Type B pancreatic cell (in vitro differentiated cells): ENCODE measurements at regions not wholly inside any gene's neighbourhood (a gene's known extent, or its start where the extent isn't known, plus 50 kb on each side); places are given as distances from the start of the nearest gene placed in this dataset.

Source experiments
- DNase-seq: peaks from one replicate; pipeline ENCODE4 v3.0.0; 2021; ENCODE audit warnings: mixed read lengths; ENCODE audit not compliant: unreplicated experiment; ENCODE audit errors: extremely low spot score
- H3K27ac Mint-ChIP-seq: 2 replicates; pipeline ENCODE4 v1.8.0; 2021; ENCODE audit warnings: mild to moderate bottlenecking, mixed read lengths
- H3K27me3 Mint-ChIP-seq: 2 replicates; pipeline ENCODE4 v1.8.0; 2021; ENCODE audit warnings: mixed read lengths
- H3K36me3 Mint-ChIP-seq: 2 replicates; pipeline ENCODE4 v1.8.0; 2021; ENCODE audit warnings: mixed read lengths
- H3K4me1 Mint-ChIP-seq: one replicate; pipeline ENCODE4 v1.8.0; 2021; ENCODE audit warnings: mixed read lengths; ENCODE audit not compliant: unreplicated experiment
- H3K4me3 Mint-ChIP-seq: 2 replicates; pipeline ENCODE4 v1.8.0; 2021; ENCODE audit warnings: mild to moderate bottlenecking, mixed read lengths
- H3K9me3 Mint-ChIP-seq: 2 replicates; pipeline ENCODE4 v1.8.0; 2021; ENCODE audit warnings: mixed read lengths
- TF ChIP-seq, protein P1 (sequence below): fragments of 200-600 bp; sonication (generic); conservative IDR thresholded peaks from 2 replicates; pipeline ENCODE4 v1.5.0; 2021; ENCODE audit warnings: antibody characterized with exemption, mild to moderate bottlenecking

DNA sequence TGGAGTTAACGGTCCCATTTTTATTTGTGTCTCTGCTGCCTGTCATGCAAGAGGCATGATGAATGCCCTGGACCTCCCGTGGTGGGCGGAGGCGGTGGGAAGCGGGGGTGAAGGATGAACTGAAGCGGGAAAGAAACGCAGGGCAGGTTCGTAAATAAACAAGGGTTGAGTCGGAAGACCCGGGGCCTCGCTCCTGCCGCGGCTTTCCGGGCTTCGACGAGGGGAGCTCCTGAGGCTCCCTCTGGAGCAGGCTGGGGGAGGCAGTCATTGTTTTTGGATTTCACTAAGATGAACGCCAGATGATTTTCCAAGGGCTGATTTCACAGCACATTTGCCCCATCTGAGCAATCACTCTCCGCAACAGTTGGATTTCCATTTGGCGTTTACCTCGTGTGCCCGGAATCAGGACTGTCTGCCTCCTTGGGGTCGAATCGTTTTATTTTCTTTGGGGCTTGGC, 130.2 kb downstream of the SLC38A6 start:
- Mint-ChIP-seq H3K4me1 (peaks cover 21% of the 10 kb centered on the region), H3K27ac (peak overlapping the region; percentile 3), H3K27me3 (peaks cover 4% of the 10 kb centered on the region), H3K4me3 (peak overlapping the region; percentile 55), H3K9me3 (peaks cover 11% of the 10 kb centered on the region), H3K36me3 (peaks cover 9% of the 10 kb centered on the region)
- DNase-seq, result no peak
- TF ChIP-seq, protein P1, sequence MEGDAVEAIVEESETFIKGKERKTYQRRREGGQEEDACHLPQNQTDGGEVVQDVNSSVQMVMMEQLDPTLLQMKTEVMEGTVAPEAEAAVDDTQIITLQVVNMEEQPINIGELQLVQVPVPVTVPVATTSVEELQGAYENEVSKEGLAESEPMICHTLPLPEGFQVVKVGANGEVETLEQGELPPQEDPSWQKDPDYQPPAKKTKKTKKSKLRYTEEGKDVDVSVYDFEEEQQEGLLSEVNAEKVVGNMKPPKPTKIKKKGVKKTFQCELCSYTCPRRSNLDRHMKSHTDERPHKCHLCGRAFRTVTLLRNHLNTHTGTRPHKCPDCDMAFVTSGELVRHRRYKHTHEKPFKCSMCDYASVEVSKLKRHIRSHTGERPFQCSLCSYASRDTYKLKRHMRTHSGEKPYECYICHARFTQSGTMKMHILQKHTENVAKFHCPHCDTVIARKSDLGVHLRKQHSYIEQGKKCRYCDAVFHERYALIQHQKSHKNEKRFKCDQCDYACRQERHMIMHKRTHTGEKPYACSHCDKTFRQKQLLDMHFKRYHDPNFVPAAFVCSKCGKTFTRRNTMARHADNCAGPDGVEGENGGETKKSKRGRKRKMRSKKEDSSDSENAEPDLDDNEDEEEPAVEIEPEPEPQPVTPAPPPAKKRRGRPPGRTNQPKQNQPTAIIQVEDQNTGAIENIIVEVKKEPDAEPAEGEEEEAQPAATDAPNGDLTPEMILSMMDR, result no peak

DNA sequence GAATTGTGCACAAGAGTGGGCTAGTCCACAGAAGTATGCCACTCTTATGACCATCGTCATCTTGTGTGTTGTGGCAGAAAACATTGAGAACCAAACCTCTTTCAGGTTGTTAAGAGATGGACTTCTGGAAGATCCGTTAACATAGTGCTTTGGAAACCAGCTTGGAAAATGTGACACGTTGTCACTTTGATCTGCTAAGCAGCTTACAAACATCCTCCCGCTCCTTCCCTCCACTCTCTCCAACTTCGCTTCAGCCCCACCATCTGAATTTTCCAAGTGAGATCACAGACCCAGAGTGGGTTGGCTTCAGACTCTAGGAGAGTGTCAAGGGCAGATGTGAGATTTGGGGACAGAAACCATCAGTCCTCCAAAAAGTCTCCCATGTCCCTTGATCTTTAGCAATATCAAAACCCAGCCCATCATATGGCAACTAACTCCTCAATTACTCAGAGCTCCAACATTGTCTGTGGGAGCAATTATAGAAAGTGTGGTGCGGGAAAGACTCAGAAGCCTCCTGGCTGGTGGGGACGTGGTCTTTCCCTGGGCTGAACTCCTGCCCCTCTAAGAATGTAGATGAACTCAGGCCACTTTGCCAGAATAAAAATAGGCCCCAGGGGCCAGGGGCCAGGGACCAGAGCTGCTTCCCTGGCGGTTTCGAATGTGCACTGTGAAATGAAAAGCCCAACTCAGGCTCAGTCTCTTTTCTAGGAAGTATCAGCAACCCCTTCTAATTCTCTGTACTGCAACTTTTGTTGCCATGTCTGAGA, 129.5 kb downstream of the SLC38A6 start:
- TF ChIP-seq, protein P1, result no peak
- H3K36me3 Mint-ChIP-seq, result peaks cover 9% of the 10 kb centered on the region
- H3K4me1 Mint-ChIP-seq, result peaks cover 21% of the 10 kb centered on the region
- peaks cover 11% of the 10 kb centered on the region for H3K9me3 Mint-ChIP-seq
- no peak for DNase-seq
- no peak overlapping the region for H3K27ac Mint-ChIP-seq
- no peak overlapping the region for H3K4me3 Mint-ChIP-seq
- H3K27me3 Mint-ChIP-seq, result peaks cover 4% of the 10 kb centered on the region

DNA sequence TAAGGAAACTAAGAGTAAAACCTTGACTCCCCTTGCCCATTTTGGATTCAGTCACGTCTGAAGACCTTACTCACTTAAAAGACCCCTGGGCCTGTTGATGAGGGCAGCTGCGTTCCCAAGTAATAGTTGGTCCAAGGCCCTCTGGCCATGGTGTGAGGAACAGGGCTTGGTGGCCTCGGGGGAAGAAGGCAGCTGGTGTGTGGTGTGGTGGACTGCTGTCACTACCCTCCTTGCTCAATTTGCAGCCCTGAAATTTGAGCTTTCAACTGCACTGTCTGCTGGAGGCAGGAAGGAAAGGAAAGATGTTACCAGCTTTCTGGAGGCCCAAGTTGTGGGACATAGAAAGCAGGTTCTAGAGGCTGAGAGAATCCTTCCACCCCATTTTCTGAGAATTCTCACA, 128.2 kb downstream of the SLC38A6 start:
- no peak for DNase-seq
- TF ChIP-seq, protein P1, result no peak
- peaks cover 22% of the 10 kb centered on the region for H3K4me1 Mint-ChIP-seq

DNA sequence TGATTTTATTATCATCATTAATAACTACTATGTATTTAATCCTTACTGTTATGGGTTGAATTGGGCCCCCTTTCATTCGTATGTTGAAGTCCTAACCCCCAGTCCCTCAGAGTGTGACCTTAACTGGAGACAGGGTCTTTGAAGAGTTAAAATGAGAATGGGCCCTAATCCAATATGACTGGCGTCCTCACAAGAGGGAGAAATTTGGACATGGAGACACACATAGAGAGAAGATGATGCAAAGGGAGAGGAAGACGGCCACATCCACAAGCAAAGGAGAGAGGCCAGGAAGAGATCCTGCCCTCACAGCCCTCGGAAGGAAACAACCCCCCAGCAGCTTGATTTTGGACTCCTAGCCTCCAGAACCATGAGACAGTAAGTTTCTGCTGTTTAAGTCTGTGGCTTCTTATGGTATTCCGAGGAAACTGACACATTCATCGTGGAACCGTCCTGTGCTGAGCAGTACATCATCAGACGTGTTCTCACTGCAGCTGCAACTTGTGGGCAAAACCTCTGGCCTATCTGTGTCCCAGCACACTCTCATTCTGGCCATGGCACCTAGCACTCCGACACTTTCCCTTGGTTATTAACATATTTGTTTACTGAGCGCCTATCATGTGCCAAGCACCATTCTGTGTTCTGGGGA, 127.6 kb downstream of the SLC38A6 start:
- H3K9me3 Mint-ChIP-seq, result no peaks in the 10 kb centered on the region
- no peak overlapping the region for H3K27ac Mint-ChIP-seq
- no peak overlapping the region for H3K4me3 Mint-ChIP-seq
- peaks cover 4% of the 10 kb centered on the region for H3K36me3 Mint-ChIP-seq
- TF ChIP-seq, protein P1, result no peak
- H3K27me3 Mint-ChIP-seq, result peaks cover 4% of the 10 kb centered on the region
- peaks cover 29% of the 10 kb centered on the region for H3K4me1 Mint-ChIP-seq
- no peak for DNase-seq

More for the DNA sequence above, 128.2 kb downstream of the SLC38A6 start:
- Mint-ChIP-seq H3K36me3 (peaks cover 4% of the 10 kb centered on the region), H3K4me3 (no peak overlapping the region), H3K27me3 (peaks cover 4% of the 10 kb centered on the region), H3K9me3 (no peaks in the 10 kb centered on the region), H3K27ac (no peak overlapping the region)

DNA sequence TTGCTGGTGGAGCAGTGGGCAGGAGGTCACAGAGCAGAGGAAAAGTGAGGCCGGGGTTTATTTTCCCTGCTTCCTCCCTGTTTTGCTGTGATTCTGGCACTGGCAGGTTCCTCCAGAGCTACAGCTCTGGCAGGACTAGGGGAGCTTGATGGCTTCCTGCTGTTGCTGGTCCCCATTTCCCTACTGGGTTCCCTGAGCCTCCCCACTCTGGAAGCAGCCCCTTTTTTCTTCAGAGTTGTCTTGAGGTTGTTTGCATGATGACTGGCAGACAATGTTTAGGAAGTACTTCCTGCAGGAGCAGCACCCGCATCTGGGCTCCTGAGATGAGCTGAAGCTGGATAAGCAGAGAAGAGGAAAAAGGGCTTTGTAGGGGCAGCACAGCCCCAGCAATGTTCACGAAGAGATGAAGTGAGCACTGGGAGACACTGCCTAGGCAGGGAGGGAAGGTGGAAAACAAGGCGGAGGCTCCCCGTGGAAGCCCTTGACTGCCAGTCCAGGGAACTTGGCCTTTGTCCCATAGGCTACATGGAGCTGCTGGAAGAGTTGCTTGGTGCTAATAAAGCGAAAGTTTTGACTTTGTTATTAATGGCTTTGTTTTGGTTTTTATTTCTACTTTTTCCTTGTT, 126.9 kb downstream of the SLC38A6 start:
- Mint-ChIP-seq H3K27me3 (peaks cover 4% of the 10 kb centered on the region), H3K36me3 (peaks cover 4% of the 10 kb centered on the region), H3K4me3 (no peak overlapping the region), H3K9me3 (no peaks in the 10 kb centered on the region), H3K4me1 (peaks cover 35% of the 10 kb centered on the region), H3K27ac (no peak overlapping the region)
- TF ChIP-seq, protein P1, result no peak
- DNase-seq, result no peak
